SK-MEL-5 (cell line): ENCODE measurements at regions not wholly inside any gene's neighbourhood (a gene's known extent, or its start where the extent isn't known, plus 50 kb on each side); places are given as distances from the start of the nearest gene placed in this dataset.

Source experiments
- DNase-seq: peaks from one replicate; pipeline ENCODE4 v3.0.0-alpha.2; 2016; ENCODE audit warnings: low read depth, low spot score
- in situ Hi-C: cut with HindIII; loops from 2 replicates; pipeline ENCODE4 v1.10.0; 2016; ENCODE audit warnings: low sequenced_read_pairs, high pct_unique_total_duplicates, low pct_unique_long_range_greater_than_20kb

DNA sequence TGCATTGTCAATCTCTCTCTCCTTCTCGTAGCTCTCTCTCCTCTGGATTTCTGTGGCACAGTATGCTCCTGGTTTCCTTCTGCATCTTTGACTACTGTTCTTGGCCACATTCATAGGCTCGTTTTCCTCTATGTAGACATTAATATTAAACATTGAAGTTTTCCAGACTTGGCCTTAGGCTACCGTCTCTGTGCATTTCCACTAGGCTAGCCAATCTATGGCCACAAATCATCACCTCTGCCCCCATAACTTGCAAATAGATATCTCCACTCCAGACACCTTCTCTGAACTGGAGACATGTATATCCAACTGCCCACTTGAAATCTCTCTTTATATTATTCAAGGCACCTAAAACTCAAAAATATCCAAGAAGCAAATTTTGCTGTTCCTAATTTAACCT, 768.5 kb downstream of the TSN start:
- DNase-seq = no peak
- in situ Hi-C loops = no loop called here

DNA sequence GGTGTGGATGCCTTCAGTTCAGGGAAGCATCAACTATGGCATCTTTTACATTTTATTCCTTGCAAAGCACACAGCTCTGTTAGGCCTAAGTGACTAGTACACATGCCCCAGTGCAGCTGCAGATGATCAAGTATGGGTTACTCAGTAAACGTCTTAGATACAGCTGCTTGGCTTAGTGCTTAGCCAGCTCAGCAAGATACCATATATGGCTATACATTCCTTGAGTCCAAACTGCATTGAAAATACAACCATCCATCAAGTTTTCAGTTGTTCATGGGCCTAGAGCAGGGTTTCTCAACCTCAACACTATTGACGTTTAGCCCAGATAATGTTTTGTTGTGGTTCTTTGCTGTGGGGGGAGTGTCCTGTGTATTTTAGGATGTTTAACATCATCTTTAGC, 769.9 kb downstream of the TSN start:
- in situ Hi-C loops = no loop called here
- DNase-seq = no peak

DNA sequence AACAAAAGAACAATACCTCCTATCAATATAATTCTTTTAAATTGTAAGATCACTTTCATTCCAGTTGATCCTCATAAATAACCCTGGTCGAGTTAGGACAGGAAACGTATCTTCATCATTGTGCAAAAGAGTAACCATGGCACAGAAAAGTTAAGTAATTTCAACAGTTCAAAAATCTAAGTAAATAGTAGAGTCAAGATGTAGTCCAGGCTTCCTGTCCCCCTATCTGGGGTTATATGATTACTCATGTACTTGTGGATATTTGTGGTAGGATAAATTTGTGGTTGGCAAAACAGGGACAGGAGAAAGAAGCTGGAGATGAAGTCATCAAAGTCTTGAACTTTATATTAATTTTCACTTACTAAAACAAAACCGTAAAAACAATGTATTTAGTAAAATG, 772.6 kb downstream of the TSN start:
- in situ Hi-C loops = no loop called here
- DNase-seq = no peak

DNA sequence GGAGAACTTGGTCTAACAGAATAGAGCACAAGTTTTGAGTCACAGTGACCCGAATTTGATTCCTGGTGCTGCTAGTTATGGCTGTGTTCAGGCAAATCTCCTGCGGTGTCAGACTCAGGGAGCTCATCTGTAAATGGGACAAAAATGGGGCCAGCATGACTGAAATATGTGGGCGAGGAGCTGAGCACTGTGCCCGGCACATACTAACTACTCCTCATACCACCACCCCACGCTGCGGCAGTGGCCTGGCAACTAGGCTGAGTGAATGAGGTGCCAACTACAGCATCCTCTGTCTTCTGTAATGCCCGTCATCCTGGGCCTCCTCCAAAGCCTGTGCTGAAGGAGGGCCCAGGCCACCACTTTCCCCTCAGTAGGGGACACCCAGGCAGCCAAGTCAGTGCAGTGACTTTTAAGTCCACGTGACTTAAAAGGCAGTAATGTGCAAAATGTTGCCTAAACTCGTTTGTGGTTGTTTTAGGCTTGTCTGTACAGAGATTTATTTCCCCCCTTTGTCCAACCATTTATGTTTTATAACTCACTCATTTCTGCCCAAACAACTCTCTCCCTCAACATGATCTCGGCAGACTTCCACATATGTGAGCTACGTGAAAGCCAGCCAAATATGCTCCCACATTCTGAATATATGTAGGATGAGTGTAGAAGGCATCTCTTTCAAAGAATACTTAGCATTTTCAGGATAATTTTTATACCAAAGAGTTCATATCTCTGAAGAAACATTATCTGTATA, 773.7 kb downstream of the TSN start:
- in situ Hi-C loops = no loop called here
- no peak for DNase-seq

DNA sequence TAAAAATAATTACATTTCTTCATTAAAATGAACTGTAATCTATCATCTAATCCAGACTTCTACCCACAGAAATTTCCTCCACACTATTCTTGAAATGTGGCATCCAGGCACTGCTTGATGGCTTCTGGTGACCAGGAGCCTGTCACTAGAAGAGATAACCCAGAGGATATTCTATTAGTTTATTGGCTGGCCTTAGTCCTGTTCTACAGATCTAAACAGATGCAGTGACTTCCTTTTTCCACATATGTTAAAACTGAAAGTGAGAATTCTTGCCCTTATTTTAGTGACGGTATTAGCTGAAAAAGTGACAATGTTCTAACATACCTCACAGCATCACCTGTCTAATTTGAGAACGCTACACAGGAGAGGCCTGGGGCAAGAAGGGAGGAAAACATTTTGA, 775.4 kb downstream of the TSN start:
- no peak for DNase-seq
- in situ Hi-C loops = no loop called here

DNA sequence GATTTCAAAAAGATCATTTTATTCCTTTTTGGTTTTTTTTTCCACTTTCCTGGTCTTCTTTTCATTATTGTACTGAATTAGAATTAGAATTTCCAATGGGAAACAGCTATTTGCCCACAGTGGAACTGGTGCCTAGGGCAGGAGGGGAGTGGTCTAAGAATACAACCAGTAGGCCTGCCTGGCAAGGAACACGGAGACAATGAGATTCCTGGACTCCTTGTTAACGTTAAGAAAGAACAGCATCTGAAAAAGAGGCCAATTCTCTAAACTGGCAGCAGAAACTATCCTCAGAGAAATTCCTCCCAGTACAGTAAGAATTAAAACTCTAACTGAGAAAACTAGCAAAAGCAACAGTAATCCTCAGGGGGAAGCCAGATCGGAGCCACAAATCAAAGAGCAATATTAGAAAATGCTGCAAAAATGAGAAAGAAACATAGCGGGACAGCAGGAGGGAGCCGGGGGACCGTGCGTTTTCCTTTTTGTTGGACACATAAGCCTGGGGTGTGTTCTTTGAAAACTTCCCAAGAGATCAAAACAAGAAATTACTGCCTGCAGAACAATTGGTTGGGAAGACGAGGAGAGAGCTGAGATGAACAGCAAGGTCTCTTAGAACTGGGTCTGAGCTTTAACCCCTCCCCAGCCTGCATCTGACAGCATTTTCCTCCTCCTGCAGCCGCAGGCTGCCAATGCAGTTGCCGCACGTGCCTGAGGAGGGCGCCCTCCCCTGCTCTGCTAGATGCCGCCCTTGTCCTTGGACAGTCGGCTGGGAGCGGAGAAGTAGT, 776.0 kb downstream of the TSN start:
- DNase-seq = peak; percentile 10
- in situ Hi-C loops = no loop called here

DNA sequence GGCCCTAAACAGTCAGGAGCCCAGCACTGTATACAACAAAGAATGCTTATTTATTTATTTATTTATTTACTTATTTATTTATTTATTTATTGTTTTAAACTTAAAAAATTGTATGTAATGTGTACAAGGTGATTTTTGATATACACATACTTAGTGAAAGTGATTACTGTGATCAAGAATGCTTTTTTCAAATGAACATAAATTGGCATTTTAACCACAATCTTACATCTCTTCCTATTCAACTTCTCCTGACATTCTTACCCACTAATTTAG, 776.6 kb downstream of the TSN start:
- in situ Hi-C loops = no loop called here
- DNase-seq = no peak

DNA sequence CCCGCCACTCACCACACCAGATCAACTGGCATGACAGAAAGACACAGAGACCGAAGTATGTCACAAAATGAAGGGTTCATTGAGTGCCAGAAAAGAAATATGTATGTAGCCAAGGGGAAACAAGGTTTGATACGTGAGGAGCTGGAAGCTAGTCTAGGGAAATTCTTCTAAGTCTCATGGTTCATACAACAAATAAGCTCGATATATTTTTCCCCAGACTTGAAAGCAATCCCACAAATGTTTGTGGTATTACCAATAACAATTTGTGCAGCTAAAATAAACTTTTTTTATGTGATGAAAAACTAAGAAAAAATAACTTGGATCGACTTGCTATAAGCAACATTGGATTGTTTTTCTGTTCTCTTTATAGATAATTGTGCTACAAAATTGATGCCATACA, 777.0 kb downstream of the TSN start:
- in situ Hi-C loops = no loop called here
- DNase-seq = no peak

DNA sequence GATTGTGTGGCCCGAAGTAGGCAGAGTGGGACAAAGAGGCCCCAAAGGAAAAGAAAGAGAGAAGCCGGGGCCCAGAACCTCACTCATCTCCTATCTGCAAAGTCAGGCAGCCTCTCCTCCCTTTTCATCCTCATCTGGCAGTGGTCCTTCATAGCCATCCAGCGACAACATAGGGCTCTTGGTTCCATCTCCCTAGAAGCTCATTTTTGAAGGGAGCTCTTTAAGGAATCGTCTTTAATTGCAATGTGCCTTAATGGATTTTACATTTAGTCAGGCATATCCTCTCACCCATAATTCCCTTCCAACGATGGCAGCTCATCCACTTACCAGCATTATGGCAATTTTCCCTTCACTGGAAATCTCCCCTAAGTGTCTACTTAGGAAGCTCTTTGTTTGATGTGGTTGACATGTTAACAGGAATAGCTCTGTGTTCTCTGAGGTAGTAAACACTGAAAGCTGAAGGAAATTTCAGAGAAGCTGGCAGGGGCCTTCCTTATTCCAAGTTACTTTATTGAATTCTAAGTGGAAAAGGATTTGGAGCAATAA, 780.6 kb downstream of the TSN start:
- DNase-seq = no peak
- in situ Hi-C loops = no loop called here

DNA sequence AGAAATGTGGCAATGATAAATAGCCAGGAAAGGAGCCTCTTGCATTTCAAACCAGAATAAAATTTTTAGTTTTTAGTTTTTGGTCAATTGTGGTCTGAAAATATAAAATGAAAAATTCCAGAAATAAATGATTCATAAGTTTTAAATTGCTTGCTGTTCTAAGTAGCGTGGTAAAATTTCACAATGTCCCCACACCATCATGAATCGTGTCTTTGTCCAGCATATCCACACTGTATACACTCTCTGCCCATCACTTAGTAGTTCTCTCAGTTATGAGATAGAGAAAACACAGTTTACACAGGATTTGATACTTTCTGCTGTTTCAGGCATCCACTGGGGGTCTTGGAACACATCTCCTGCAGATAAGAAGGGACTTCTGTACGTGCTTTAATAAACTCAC, 783.9 kb downstream of the TSN start:
- in situ Hi-C loops = no loop called here
- DNase-seq = no peak

DNA sequence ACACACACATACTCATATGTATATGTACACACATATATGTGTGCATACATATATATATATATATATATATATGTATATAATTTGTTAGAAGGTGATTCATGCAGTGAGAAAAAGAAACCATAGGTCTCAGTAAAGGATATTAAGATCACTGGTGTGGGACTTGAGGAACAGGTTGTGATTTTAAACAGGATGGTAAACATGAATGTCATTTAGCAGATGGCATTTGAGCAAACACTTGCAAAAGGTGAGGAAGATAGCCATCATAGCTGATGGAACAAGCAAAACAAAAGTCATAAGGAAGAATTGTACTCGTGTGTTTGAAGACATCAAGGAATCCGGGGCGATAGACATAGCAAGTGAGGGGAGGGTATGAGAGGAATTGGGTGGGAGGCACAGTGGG, 784.5 kb downstream of the TSN start:
- in situ Hi-C loops = no loop called here
- no peak for DNase-seq

DNA sequence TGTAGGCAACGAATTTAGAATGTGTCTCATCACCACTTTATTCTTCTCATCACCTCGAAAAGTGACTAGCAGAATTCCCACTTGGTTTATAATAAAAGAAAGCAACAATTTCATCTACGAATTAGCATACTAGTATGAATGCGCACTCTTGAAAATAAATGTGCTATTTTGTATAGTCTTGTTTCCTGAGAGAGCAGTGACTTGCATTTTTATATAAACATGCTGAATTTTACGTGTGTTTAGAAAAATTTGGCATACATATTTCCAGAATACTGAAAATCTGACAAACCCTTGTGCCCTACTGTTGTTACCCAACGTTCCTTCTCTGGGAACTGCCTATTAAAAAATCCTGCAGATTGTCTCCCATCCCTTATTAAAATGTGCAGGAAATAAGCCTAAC, 786.8 kb downstream of the TSN start:
- no peak for DNase-seq
- in situ Hi-C loops = no loop called here

DNA sequence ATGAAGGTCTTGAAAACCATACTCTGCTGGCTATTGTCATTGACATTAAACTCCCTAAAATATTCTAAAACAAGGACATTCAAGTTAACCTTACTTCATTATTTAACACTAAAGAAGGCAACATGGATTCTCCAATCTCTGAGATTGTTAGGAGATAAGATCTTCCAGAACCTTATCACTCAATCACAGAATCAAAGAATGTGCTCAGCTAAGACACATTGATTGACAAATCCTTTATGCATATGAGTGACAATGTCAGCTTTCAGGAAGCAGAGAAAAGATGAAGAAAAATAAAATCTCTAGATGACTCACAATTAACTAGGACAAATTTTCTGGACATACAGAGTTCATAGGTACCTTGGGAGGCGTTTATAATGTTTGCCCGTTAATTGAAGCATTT, 787.2 kb downstream of the TSN start:
- no peak for DNase-seq
- in situ Hi-C loops = no loop called here

DNA sequence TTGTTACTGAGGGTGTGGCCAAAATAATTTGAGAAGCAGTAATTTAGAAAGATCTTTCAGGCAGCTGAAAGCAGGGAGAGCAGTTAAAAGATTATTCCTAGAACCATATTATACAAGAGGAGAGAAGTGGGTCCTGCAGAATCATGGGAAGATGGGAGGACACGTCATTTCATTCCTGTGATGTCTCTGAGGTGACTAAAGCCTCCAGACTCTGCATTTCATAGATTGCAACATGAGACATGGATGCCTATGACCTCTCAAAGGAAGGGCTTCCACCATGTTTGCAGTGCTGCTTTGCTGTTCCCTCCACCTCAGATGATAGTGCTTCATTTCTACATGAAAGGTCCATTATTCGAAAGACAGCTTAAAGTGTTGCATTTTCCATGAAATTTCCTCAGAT, 788.4 kb downstream of the TSN start:
- in situ Hi-C loops = no loop called here
- no peak for DNase-seq

DNA sequence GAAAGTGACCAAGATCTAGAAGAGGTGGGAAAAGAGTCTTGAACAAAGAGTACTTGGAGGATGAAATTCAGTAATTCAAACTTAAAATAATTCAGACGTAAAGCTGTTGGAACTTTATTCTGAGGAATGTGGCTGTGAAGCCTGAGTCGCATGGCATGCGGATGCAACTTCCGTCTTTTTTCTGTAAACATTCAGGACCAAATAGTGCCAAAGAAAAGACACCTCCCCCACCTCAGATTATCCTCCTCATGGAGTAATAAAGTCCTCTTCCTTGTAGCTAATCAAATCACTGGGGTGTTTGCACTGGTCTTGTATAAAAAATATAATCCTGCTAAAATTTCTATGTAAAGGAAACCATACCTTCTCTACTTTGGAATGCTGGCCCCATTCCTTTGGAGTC, 790.4 kb downstream of the TSN start:
- no peak for DNase-seq
- in situ Hi-C loops = no loop called here

DNA sequence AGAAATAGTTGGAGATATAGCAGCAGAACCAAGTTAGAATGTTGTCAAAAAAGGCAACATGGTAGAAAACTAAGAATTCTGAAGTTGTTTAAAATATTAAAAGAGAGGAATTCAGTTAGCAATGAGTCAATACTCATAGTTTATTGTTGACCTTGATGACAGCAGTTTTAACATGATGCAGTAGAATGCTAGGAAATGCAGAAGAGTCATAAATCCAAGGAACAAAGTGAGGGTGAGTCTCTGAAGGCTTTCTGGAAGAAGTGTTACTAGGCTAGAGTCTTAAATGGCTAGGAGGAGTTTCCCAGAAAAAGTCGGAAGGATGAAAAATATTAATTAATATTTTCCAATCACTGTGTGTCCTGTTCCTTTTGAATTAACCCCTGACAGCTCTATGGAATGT, 807.3 kb downstream of the TSN start:
- in situ Hi-C loops = no loop called here
- no peak for DNase-seq

DNA sequence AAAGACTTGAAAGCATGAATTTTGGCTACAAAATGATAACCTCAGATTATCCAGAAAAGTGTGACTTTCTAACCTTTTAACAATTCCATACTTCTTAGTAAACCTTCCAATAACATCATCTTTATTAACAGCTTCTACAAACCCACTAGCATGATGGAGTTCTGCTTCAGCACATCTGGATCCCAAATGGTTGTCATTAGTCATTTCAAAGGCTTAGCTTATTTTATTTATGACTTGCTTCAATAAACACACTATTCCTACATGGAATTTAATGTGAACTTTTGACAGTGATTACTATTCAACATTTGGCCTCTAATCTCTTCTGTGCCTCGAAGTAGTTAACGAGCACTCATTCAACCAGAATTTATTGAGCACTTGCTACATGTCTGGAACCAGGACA, 808.3 kb downstream of the TSN start:
- no peak for DNase-seq
- in situ Hi-C loops = no loop called here

DNA sequence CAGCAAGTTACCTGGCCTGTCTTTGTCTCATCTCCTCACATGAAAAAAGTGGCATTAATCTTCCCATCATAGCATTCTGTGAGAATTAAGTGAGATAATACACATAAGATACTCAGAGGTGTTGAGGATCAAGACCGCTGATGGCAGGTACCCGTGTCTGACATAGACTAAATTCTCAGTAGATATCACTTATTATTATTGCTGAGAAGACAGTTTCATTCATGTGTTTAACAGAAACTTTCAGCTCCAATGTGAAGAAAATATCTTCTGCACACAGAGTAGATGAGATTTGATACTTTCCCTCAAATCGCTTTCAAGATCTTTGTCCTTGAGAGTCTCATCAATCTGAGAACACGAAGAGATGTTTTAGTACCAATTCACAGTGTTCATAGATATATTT, 809.4 kb downstream of the TSN start:
- DNase-seq = no peak
- in situ Hi-C loops = no loop called here

DNA sequence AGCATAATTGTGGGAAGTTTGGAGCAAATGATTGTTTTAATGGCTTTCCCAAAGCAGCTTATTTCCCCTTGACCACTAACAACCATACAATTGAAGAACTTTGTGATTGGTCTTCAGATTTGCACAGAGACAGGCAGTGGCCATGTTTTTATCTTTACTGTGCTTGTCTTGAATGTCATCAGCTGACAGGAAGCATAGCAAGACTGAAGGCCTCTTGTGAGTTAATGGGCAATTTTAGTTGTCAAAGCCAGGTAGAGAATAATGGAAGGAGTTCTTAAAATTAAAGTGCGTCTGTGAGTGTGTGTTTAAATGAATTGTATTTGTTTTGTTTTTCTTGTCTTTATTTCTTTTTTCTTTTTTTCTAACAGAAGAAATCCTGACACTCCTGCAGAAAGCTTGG, 809.9 kb downstream of the TSN start:
- in situ Hi-C loops = no loop called here
- DNase-seq = peak; percentile 7
